ENCODE measurements at regions not wholly inside any gene's neighbourhood (a gene's known extent, or its start where the extent isn't known, plus 50 kb on each side); places are given as distances from the start of the nearest gene placed in this dataset.

- Histone ChIP-seq H3K4me2 (ENCODE audit: low read length) (no peak overlapping the region), H3K4me1 (ENCODE audit: low read length) (peaks cover 13% of the 10 kb centered on the region), H3K79me2 (ENCODE audit: low read length) (no peaks in the 10 kb centered on the region), H4K20me1 (ENCODE audit: insufficient read depth, low read length) (peaks cover 10% of the 10 kb centered on the region), H3K9ac (ENCODE audit: low read length) (no peak overlapping the region), H3K27me3 (ENCODE audit: low read depth, low read length) (no peaks in the 10 kb centered on the region), H3K27ac (ENCODE audit: low read length) (no peak overlapping the region), H2AFZ (ENCODE audit: low read depth, low read length) (no peak overlapping the region), H3K9me3 (ENCODE audit: insufficient read depth, low read length) (no peaks in the 10 kb centered on the region; the same call in 1 of the 2 replicates), H3K4me3 (ENCODE audit: low read length) (no peak overlapping the region), H3K36me3 (replicated peaks; ENCODE audit: low read depth, low read length) (no peaks in the 10 kb centered on the region)
- TF ChIP-seq CTCF (IDR thresholded peaks at IDR 0.05; ENCODE audit: low read depth, low read length): no peak
- no peak for TF ChIP-seq EZH2phosphoT487 (IDR thresholded peaks at IDR 0.05; ENCODE audit: low read depth)
Observed at GRCh38 chr1:187226396-187226795, 397.6 kb downstream of the PLA2G4A start.

GRCh38 chr1:187228790-187229189 is 400.0 kb downstream of the PLA2G4A start:
- Histone ChIP-seq H3K36me3 (replicated peaks; ENCODE audit: low read depth, low read length) (no peaks in the 10 kb centered on the region), H3K4me1 (ENCODE audit: low read length) (peaks cover 13% of the 10 kb centered on the region), H2AFZ (ENCODE audit: low read depth, low read length) (no peak overlapping the region), H3K27ac (ENCODE audit: low read length) (no peak overlapping the region), H3K4me2 (ENCODE audit: low read length) (no peak overlapping the region), H3K4me3 (ENCODE audit: low read length) (no peak overlapping the region), H4K20me1 (ENCODE audit: insufficient read depth, low read length) (peaks cover 10% of the 10 kb centered on the region), H3K79me2 (ENCODE audit: low read length) (no peaks in the 10 kb centered on the region), H3K9me3 (ENCODE audit: insufficient read depth, low read length) (no peaks in the 10 kb centered on the region), H3K27me3 (ENCODE audit: low read depth, low read length) (no peaks in the 10 kb centered on the region), H3K9ac (ENCODE audit: low read length) (no peak overlapping the region)
- TF ChIP-seq CTCF (IDR thresholded peaks at IDR 0.05; ENCODE audit: low read depth, low read length): no peak
- no peak for TF ChIP-seq EZH2phosphoT487 (IDR thresholded peaks at IDR 0.05; ENCODE audit: low read depth)

- H3K4me2 ChIP-seq (ENCODE audit: low read length): no peak overlapping the region
- no peaks in the 10 kb centered on the region for H3K27me3 ChIP-seq (ENCODE audit: low read depth, low read length)
- H3K4me1 ChIP-seq (ENCODE audit: low read length): peaks cover 13% of the 10 kb centered on the region
- no peaks in the 10 kb centered on the region for H3K36me3 ChIP-seq (replicated peaks; ENCODE audit: low read depth, low read length)
- no peak overlapping the region for H3K4me3 ChIP-seq (ENCODE audit: low read length)
- H3K9me3 ChIP-seq (ENCODE audit: insufficient read depth, low read length): no peaks in the 10 kb centered on the region
- H4K20me1 ChIP-seq (ENCODE audit: insufficient read depth, low read length): peaks cover 10% of the 10 kb centered on the region
- no peak overlapping the region for H2AFZ ChIP-seq (ENCODE audit: low read depth, low read length)
- TF ChIP-seq EZH2phosphoT487 (IDR thresholded peaks at IDR 0.05; ENCODE audit: low read depth) (no peak), CTCF (IDR thresholded peaks at IDR 0.05; ENCODE audit: low read depth, low read length) (no peak)
- no peak overlapping the region for H3K9ac ChIP-seq (ENCODE audit: low read length)
- no peak overlapping the region for H3K27ac ChIP-seq (ENCODE audit: low read length)
- H3K79me2 ChIP-seq (ENCODE audit: low read length): no peaks in the 10 kb centered on the region
Observed at GRCh38 chr1:187229496-187229895, 400.7 kb downstream of the PLA2G4A start.

- no peaks in the 10 kb centered on the region for H3K9me3 ChIP-seq (ENCODE audit: insufficient read depth, low read length)
Observed at GRCh38 chr1:187234706-187235105, 406.0 kb downstream of the PLA2G4A start.

More at GRCh38 chr1:187234706-187235105, 406.0 kb downstream of the PLA2G4A start:
- no peak overlapping the region for H3K4me2 ChIP-seq (ENCODE audit: low read length)
- H3K79me2 ChIP-seq (ENCODE audit: low read length): no peaks in the 10 kb centered on the region
- no peaks in the 10 kb centered on the region for H3K36me3 ChIP-seq (replicated peaks; ENCODE audit: low read depth, low read length)
- H2AFZ ChIP-seq (ENCODE audit: low read depth, low read length): no peak overlapping the region
- H3K27ac ChIP-seq (ENCODE audit: low read length): no peak overlapping the region
- H3K4me1 ChIP-seq (ENCODE audit: low read length): peaks cover 11% of the 10 kb centered on the region
- H3K4me3 ChIP-seq (ENCODE audit: low read length): no peak overlapping the region
- TF ChIP-seq EZH2phosphoT487 (IDR thresholded peaks at IDR 0.05; ENCODE audit: low read depth) (no peak), CTCF (IDR thresholded peaks at IDR 0.05; ENCODE audit: low read depth, low read length) (no peak)
- no peaks in the 10 kb centered on the region for H3K27me3 ChIP-seq (ENCODE audit: low read depth, low read length)
- H3K9ac ChIP-seq (ENCODE audit: low read length): no peak overlapping the region
- peaks cover under 1% of the 10 kb centered on the region; the same call in 1 of the 2 replicates for H4K20me1 ChIP-seq (ENCODE audit: insufficient read depth, low read length)

Data from OCI-LY3 (cell line).